Endodermal cell (in vitro differentiated cells): ENCODE measurements at regions not wholly inside any gene's neighbourhood (a gene's known extent, or its start where the extent isn't known, plus 50 kb on each side); places are given as distances from the start of the nearest gene placed in this dataset.

Experiments
- DNase-seq: peaks from one replicate; pipeline ENCODE4 v3.0.0-alpha.2; 2017
- H3K27ac ChIP-seq: 2 replicates; pipeline ENCODE4 v1.5.1; 2013; ENCODE audit warnings: mild to moderate bottlenecking, low read depth, low read length, moderate library complexity
- H3K27me3 ChIP-seq: 2 replicates; pipeline ENCODE4 v1.6.1; 2013; ENCODE audit warnings: mild to moderate bottlenecking, low read length, moderate library complexity; ENCODE audit not compliant: insufficient read depth, control insufficient read depth, poor library complexity, severe bottlenecking
- H3K36me3 ChIP-seq: 2 replicates; pipeline ENCODE4 v1.7.0; 2013; ENCODE audit warnings: mild to moderate bottlenecking, low read length, moderate library complexity; ENCODE audit not compliant: control insufficient read depth, insufficient read depth
- H3K4me1 ChIP-seq: one replicate; pipeline ENCODE4 v1.7.0; 2013; ENCODE audit warnings: low read length; ENCODE audit not compliant: control insufficient read depth, insufficient read depth
- H3K4me3 ChIP-seq: 2 replicates; pipeline ENCODE4 v1.5.1; 2013; ENCODE audit warnings: mild to moderate bottlenecking, low read length, moderate library complexity
- H3K9ac ChIP-seq: 2 replicates; pipeline ENCODE4 v1.6.1; 2013; ENCODE audit warnings: mild to moderate bottlenecking, low read length, moderate library complexity; ENCODE audit not compliant: poor library complexity, severe bottlenecking; ENCODE audit errors: extremely low read depth
- H3K9me3 ChIP-seq: 2 replicates; pipeline ENCODE4 v1.6.1; 2013; ENCODE audit warnings: mild to moderate bottlenecking, low read length, moderate library complexity; ENCODE audit not compliant: control insufficient read depth
- H3K27ac Mint-ChIP-seq: 2 replicates; pipeline ENCODE4 v1.8.0; 2020; ENCODE audit warnings: mixed read lengths
- H3K27me3 Mint-ChIP-seq: 2 replicates; pipeline ENCODE4 v1.8.0; 2021; ENCODE audit warnings: mild to moderate bottlenecking, mixed read lengths; ENCODE audit not compliant: insufficient read depth
- H3K36me3 Mint-ChIP-seq: 2 replicates; pipeline ENCODE4 v1.8.0; 2020; ENCODE audit warnings: low read depth, mixed read lengths
- H3K4me1 Mint-ChIP-seq: 2 replicates; pipeline ENCODE4 v1.8.0; 2020; ENCODE audit warnings: mixed read lengths
- H3K4me3 Mint-ChIP-seq: 2 replicates; pipeline ENCODE4 v1.8.0; 2020; ENCODE audit warnings: mild to moderate bottlenecking, moderate library complexity, mixed read lengths
- H3K9me3 Mint-ChIP-seq: 2 replicates; pipeline ENCODE4 v1.8.0; 2020; ENCODE audit warnings: mild to moderate bottlenecking, mixed read lengths
- WGBS, 2 experiments: methylation state at CpG; one replicate each; pipeline versions ENCODE4 v1.1.5 to v1.1.7; 2013; ENCODE audit warnings: missing lambda C conversion rate in 2 of 2, mixed read lengths in 1 of 2; ENCODE audit not compliant: insufficient coverage in 1 of 2, insufficient read length in 1 of 2; 5-methylcytosine and 5-hydroxymethylcytosine counted together
- TF ChIP-seq, protein P1 (sequence below): fragments of 200-600 bp; sonication (generic); conservative IDR thresholded peaks from 2 replicates; pipeline ENCODE4 v1.5.0; 2021; ENCODE audit warnings: antibody characterized with exemption, mild to moderate bottlenecking

DNA sequence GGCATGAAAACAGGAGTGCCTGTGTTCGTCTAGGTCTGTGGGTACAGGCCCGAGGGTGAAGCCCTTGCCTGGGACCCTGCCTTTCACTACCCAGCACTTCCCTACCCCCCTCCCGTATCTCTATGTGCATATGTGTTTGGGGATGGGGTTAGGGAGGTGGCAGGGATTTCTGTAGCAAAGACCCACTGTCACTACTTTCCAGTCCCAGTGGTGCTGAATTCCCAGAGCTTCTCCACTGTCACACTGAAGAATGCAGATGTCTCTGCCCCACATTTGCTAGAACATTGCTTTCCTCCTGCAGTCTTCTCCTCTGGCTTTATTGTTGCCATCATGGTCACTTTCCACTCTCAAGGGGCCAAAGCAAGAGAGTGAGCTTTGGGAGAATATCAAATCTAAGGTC lies 203.9 kb downstream of the MYRFL start:
- H3K27ac Mint-ChIP-seq: no peak overlapping the region

DNA sequence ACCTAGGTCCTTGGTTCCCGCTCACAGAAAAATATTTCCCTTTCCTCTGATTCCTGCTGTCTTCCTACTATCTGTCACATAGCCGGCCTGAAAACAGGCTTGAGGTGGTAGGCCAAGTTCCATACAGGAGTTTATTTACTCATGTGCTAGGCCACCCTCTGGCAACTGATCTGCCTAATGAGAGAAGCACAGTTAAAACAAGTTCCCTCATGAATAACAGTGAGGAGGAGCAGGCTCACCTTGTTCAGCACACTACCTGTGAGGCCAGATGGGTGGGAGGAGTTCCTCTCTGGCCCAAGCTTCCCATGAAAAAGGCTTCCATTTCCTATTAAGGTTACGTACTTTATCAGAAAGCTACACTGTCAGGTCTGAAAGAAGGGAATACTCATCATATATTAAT lies 206.0 kb downstream of the MYRFL start:
- H3K9me3 Mint-ChIP-seq: peaks cover 8% of the 10 kb centered on the region
- peak; percentile 78 for DNase-seq
- Histone ChIP-seq H3K4me3 (no peak overlapping the region), H3K9me3 (no peaks in the 10 kb centered on the region), H3K27me3 (no peaks in the 10 kb centered on the region), H3K9ac (no peak overlapping the region), H3K4me1 (no peaks in the 10 kb centered on the region), H3K27ac (no peak overlapping the region), H3K36me3 (no peaks in the 10 kb centered on the region)
- no peak overlapping the region for H3K4me3 Mint-ChIP-seq
- peak overlapping the region; percentile 5 for H3K27ac Mint-ChIP-seq
- no peaks in the 10 kb centered on the region for H3K27me3 Mint-ChIP-seq
- 79% methylated on average over 3 of the region's 3 CpGs; no CpG with 5 or more reads in 1 of the 2 experiments for WGBS, 2 experiments
- TF ChIP-seq, protein P1, sequence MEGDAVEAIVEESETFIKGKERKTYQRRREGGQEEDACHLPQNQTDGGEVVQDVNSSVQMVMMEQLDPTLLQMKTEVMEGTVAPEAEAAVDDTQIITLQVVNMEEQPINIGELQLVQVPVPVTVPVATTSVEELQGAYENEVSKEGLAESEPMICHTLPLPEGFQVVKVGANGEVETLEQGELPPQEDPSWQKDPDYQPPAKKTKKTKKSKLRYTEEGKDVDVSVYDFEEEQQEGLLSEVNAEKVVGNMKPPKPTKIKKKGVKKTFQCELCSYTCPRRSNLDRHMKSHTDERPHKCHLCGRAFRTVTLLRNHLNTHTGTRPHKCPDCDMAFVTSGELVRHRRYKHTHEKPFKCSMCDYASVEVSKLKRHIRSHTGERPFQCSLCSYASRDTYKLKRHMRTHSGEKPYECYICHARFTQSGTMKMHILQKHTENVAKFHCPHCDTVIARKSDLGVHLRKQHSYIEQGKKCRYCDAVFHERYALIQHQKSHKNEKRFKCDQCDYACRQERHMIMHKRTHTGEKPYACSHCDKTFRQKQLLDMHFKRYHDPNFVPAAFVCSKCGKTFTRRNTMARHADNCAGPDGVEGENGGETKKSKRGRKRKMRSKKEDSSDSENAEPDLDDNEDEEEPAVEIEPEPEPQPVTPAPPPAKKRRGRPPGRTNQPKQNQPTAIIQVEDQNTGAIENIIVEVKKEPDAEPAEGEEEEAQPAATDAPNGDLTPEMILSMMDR: no peak
- H3K4me1 Mint-ChIP-seq: peaks cover 14% of the 10 kb centered on the region
- H3K36me3 Mint-ChIP-seq: no peaks in the 10 kb centered on the region

More for the DNA sequence above, 203.9 kb downstream of the MYRFL start:
- H3K4me1 Mint-ChIP-seq: peaks cover 14% of the 10 kb centered on the region
- Histone ChIP-seq H3K9me3 (no peaks in the 10 kb centered on the region), H3K27ac (no peak overlapping the region), H3K36me3 (no peaks in the 10 kb centered on the region), H3K27me3 (no peaks in the 10 kb centered on the region), H3K4me3 (no peak overlapping the region), H3K4me1 (no peaks in the 10 kb centered on the region), H3K9ac (no peak overlapping the region)
- no peak overlapping the region for H3K4me3 Mint-ChIP-seq
- H3K36me3 Mint-ChIP-seq: no peaks in the 10 kb centered on the region
- 100% methylated on average over 2 of the region's 3 CpGs; no CpG with 5 or more reads in 1 of the 2 experiments for WGBS, 2 experiments
- no peaks in the 10 kb centered on the region for H3K27me3 Mint-ChIP-seq
- TF ChIP-seq, protein P1: no peak
- no peak for DNase-seq
- peaks cover 8% of the 10 kb centered on the region for H3K9me3 Mint-ChIP-seq

DNA sequence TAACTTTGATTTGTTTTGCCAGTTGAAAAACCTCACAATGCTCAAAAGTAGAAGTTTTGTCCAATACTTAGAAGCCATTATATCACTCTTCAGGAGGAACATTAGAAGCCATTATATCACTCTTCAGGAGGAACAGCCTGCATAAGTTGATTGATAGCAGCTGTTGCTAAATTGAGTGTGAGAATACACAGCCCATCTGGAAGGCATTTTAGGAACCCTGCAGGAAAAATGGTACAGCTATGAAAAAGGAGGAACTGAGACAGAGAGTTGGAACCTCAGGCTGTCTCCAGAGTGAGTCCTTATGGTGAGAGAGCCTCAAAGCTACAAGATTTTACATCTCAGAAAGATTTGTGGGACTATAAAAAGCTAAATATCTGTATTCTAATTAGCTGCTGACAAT lies 207.0 kb downstream of the MYRFL start:
- Histone ChIP-seq H3K27ac (no peak overlapping the region), H3K27me3 (no peaks in the 10 kb centered on the region), H3K36me3 (no peaks in the 10 kb centered on the region), H3K4me1 (no peaks in the 10 kb centered on the region), H3K4me3 (no peak overlapping the region), H3K9ac (no peak overlapping the region), H3K9me3 (no peaks in the 10 kb centered on the region)
- Mint-ChIP-seq H3K27me3 (no peaks in the 10 kb centered on the region), H3K9me3 (peaks cover 8% of the 10 kb centered on the region), H3K36me3 (no peaks in the 10 kb centered on the region), H3K4me3 (no peak overlapping the region), H3K4me1 (peaks cover 14% of the 10 kb centered on the region), H3K27ac (no peak overlapping the region)
- TF ChIP-seq, protein P1: no peak
- DNase-seq: no peak
